Loucy (cell line): ENCODE measurements at regions not wholly inside any gene's neighbourhood (a gene's known extent, or its start where the extent isn't known, plus 50 kb on each side); places are given as distances from the start of the nearest gene placed in this dataset.

Experiments
- H2AFZ ChIP-seq: fragments of 200-600 bp; sonication (generic); 2 replicates; pipeline ENCODE4 v1.6.0; 2016; ENCODE audit warnings: antibody characterized with exemption, mild to moderate bottlenecking, low read length, moderate library complexity
- H3F3A ChIP-seq: fragments of 200-600 bp; 2 replicates; pipeline ENCODE4 v1.6.0; 2016; ENCODE audit warnings: antibody characterized with exemption, low read depth, mild to moderate bottlenecking
- H3K27me3 ChIP-seq: fragments of 200-600 bp; sonication (generic); 2 replicates; pipeline ENCODE4 v1.6.1; 2014; ENCODE audit warnings: low read length, mild to moderate bottlenecking; ENCODE audit not compliant: insufficient read depth, poor library complexity, severe bottlenecking
- H3K36me3 ChIP-seq: fragments of 200-600 bp; sonication (generic); 2 replicates; pipeline ENCODE4 v1.6.1; 2016; ENCODE audit warnings: low read length; ENCODE audit not compliant: insufficient read depth
- H3K4me1 ChIP-seq: fragments of 200-600 bp; sonication (generic); 2 replicates; pipeline ENCODE4 v1.5.1; 2014; ENCODE audit warnings: low read length, mild to moderate bottlenecking; ENCODE audit not compliant: insufficient read depth, poor library complexity, severe bottlenecking
- H3K4me2 ChIP-seq: fragments of 200-600 bp; sonication (generic); 2 replicates; pipeline ENCODE4 v1.6.0; 2014; ENCODE audit warnings: antibody characterized with exemption, low read length, low read depth, mild to moderate bottlenecking; ENCODE audit not compliant: poor library complexity, severe bottlenecking
- H3K4me3 ChIP-seq: fragments of 200-600 bp; sonication (generic); 2 replicates; pipeline ENCODE4 v1.5.1; 2014; ENCODE audit warnings: low read length, mild to moderate bottlenecking, mixed read lengths; ENCODE audit not compliant: poor library complexity, severe bottlenecking
- H3K79me2 ChIP-seq: fragments of 200-600 bp; sonication (generic); 2 replicates; pipeline ENCODE4 v1.6.1; 2014; ENCODE audit warnings: low read length; ENCODE audit not compliant: insufficient read depth
- H3K9ac ChIP-seq: fragments of 200-600 bp; sonication (generic); 2 replicates; pipeline ENCODE4 v1.6.0; 2014; ENCODE audit warnings: mild to moderate bottlenecking, low read depth, low read length, moderate library complexity; ENCODE audit not compliant: poor library complexity, severe bottlenecking
- H3K9me2 ChIP-seq: fragments of 200-600 bp; sonication (generic); replicated peaks from 2 replicates; pipeline ENCODE4 v1.6.1; 2016; ENCODE audit warnings: low read depth, low read length, mixed read lengths
- H3K9me3 ChIP-seq: fragments of 200-600 bp; sonication (generic); 2 replicates; pipeline ENCODE4 v1.6.1; 2014; ENCODE audit warnings: mild to moderate bottlenecking, antibody characterized with exemption, low read length, low read depth; ENCODE audit not compliant: insufficient read depth
- H4K20me1 ChIP-seq: fragments of 200-600 bp; sonication (generic); 2 replicates; pipeline ENCODE4 v1.6.0; 2014; ENCODE audit warnings: antibody characterized with exemption, low read length, mild to moderate bottlenecking; ENCODE audit not compliant: insufficient read depth, poor library complexity, severe bottlenecking
- EZH2phosphoT487 ChIP-seq: fragments of 200-600 bp; IDR thresholded peaks from 2 replicates; pipeline ENCODE4 v1.6.1; 2018; ENCODE audit warnings: antibody characterized with exemption, mild to moderate bottlenecking, moderate library complexity, borderline replicate concordance
- TF ChIP-seq, protein P1 (sequence below): fragments of 200-600 bp; sonication (generic); conservative IDR thresholded peaks from 2 replicates; pipeline ENCODE4 v1.5.1; 2014; ENCODE audit warnings: mild to moderate bottlenecking, antibody characterized with exemption, low read length

- no peak overlapping the region for H3K4me3 ChIP-seq
- no peaks in the 10 kb centered on the region for H3K9me3 ChIP-seq
- H3K79me2 ChIP-seq: no peaks in the 10 kb centered on the region
- H3K9ac ChIP-seq: no peak overlapping the region
- no peaks in the 10 kb centered on the region for H3K4me1 ChIP-seq
- no peak overlapping the region for H3K4me2 ChIP-seq
- no peaks in the 10 kb centered on the region for H3K9me2 ChIP-seq
- H4K20me1 ChIP-seq: no peaks in the 10 kb centered on the region
- H2AFZ ChIP-seq: no peak overlapping the region
- H3K36me3 ChIP-seq: no peaks in the 10 kb centered on the region
- no peak for TF ChIP-seq EZH2phosphoT487
- TF ChIP-seq, protein P1, sequence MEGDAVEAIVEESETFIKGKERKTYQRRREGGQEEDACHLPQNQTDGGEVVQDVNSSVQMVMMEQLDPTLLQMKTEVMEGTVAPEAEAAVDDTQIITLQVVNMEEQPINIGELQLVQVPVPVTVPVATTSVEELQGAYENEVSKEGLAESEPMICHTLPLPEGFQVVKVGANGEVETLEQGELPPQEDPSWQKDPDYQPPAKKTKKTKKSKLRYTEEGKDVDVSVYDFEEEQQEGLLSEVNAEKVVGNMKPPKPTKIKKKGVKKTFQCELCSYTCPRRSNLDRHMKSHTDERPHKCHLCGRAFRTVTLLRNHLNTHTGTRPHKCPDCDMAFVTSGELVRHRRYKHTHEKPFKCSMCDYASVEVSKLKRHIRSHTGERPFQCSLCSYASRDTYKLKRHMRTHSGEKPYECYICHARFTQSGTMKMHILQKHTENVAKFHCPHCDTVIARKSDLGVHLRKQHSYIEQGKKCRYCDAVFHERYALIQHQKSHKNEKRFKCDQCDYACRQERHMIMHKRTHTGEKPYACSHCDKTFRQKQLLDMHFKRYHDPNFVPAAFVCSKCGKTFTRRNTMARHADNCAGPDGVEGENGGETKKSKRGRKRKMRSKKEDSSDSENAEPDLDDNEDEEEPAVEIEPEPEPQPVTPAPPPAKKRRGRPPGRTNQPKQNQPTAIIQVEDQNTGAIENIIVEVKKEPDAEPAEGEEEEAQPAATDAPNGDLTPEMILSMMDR: no peak
- peaks cover 97% of the 10 kb centered on the region for H3K27me3 ChIP-seq
- H3F3A ChIP-seq: no peaks in the 10 kb centered on the region
These were observed 53.8 kb upstream of the BET1 start for GRCh38 chr7:94057955-94058354.

- Histone ChIP-seq H3K4me1 (no peaks in the 10 kb centered on the region), H4K20me1 (no peaks in the 10 kb centered on the region), H3K4me2 (no peak overlapping the region), H3K9me2 (no peaks in the 10 kb centered on the region), H3K9me3 (no peaks in the 10 kb centered on the region), H2AFZ (no peak overlapping the region), H3K79me2 (no peaks in the 10 kb centered on the region), H3K4me3 (no peak overlapping the region), H3K9ac (no peak overlapping the region), H3F3A (no peaks in the 10 kb centered on the region), H3K27me3 (peaks cover 93% of the 10 kb centered on the region), H3K36me3 (no peaks in the 10 kb centered on the region)
- TF ChIP-seq EZH2phosphoT487: no peak
- TF ChIP-seq, protein P1: no peak
These were observed 55.6 kb upstream of the BET1 start for GRCh38 chr7:94059746-94060145.

- Histone ChIP-seq H3K27me3 (peaks cover 92% of the 10 kb centered on the region), H3K79me2 (no peaks in the 10 kb centered on the region), H3F3A (no peaks in the 10 kb centered on the region), H3K4me3 (no peak overlapping the region), H3K9ac (no peak overlapping the region), H2AFZ (no peak overlapping the region), H4K20me1 (no peaks in the 10 kb centered on the region), H3K9me3 (no peaks in the 10 kb centered on the region), H3K9me2 (no peaks in the 10 kb centered on the region), H3K4me1 (no peaks in the 10 kb centered on the region), H3K36me3 (no peaks in the 10 kb centered on the region), H3K4me2 (no peak overlapping the region)
- TF ChIP-seq, protein P1: no peak
- TF ChIP-seq EZH2phosphoT487: no peak
These were observed 56.6 kb upstream of the BET1 start for GRCh38 chr7:94060752-94061151.
